NB4 (cell line): ENCODE measurements at regions not wholly inside any gene's neighbourhood (a gene's known extent, or its start where the extent isn't known, plus 50 kb on each side); places are given as distances from the start of the nearest gene placed in this dataset.

Experiments
- CTCF ChIP-seq: IDR thresholded peaks from one replicate; pipeline ENCODE4 v1.5.1; 2012; ENCODE audit warnings: low read depth, low read length
- POLR2A ChIP-seq: IDR thresholded peaks from 2 replicates; pipeline ENCODE4 v1.6.1; 2011; ENCODE audit warnings: mild to moderate bottlenecking; ENCODE audit not compliant: insufficient read length; ENCODE audit errors: extremely low read depth

GRCh38 chr6:40953486-40953885, 85.5 kb downstream of the UNC5CL start:
- TF ChIP-seq CTCF = no peak
- no peak for TF ChIP-seq POLR2A
